GM19438 (cell line): ENCODE measurements at regions not wholly inside any gene's neighbourhood (a gene's known extent, or its start where the extent isn't known, plus 50 kb on each side); places are given as distances from the start of the nearest gene placed in this dataset.
"Not testable (repeated sequence)": the region's sequence is repeated elsewhere in the genome, so short reads cannot be mapped to it uniquely, and the experiment has no call there.

Experiments
- ATAC-seq: cut with Tn5 transposase; IDR thresholded peaks from one replicate; pipeline ENCODE4 v1.9.1; 2021; ENCODE audit warnings: low read depth; ENCODE audit not compliant: unreplicated experiment

GRCh38 chr12:88867510-88867909 is 287.2 kb upstream of the KITLG start:
- no peak for ATAC-seq

- no peak for ATAC-seq
Measured at GRCh38 chr12:88866881-88867280, 286.6 kb upstream of the KITLG start.

- no peak for ATAC-seq
Measured at GRCh38 chr12:88865537-88865936, 285.3 kb upstream of the KITLG start.

- ATAC-seq = no peak
Measured at GRCh38 chr12:88860851-88861250, 280.6 kb upstream of the KITLG start.

GRCh38 chr12:88856201-88856600 is 275.9 kb upstream of the KITLG start:
- no peak for ATAC-seq

- ATAC-seq = no peak
Measured at GRCh38 chr12:88855301-88855700, 275.0 kb upstream of the KITLG start.

- ATAC-seq = no peak
Measured at GRCh38 chr12:88854260-88854659, 274.0 kb upstream of the KITLG start.

- ATAC-seq = not testable (repeated sequence)
Measured at GRCh38 chr12:88847246-88847645, 267.0 kb upstream of the KITLG start.

- no peak for ATAC-seq
Measured at GRCh38 chr12:88844426-88844825, 264.2 kb upstream of the KITLG start.

- ATAC-seq = no peak
Measured at GRCh38 chr12:88842314-88842713, 262.0 kb upstream of the KITLG start.

GRCh38 chr12:88839486-88839885 is 259.2 kb upstream of the KITLG start:
- ATAC-seq = no peak

GRCh38 chr12:88836156-88836555 is 255.9 kb upstream of the KITLG start:
- ATAC-seq = no peak

GRCh38 chr12:88834226-88834625 is 254.0 kb upstream of the KITLG start:
- no peak for ATAC-seq

GRCh38 chr12:88833641-88834116 is 253.4 kb upstream of the KITLG start:
- ATAC-seq = no peak

GRCh38 chr12:88828537-88828936 is 248.3 kb upstream of the KITLG start:
- not testable (repeated sequence) for ATAC-seq

- no peak for ATAC-seq
Measured at GRCh38 chr12:88820012-88820411, 239.7 kb upstream of the KITLG start.

GRCh38 chr12:88816201-88816600 is 235.9 kb upstream of the KITLG start:
- ATAC-seq = no peak

- no peak for ATAC-seq
Measured at GRCh38 chr12:88814779-88815178, 234.5 kb upstream of the KITLG start.

- no peak for ATAC-seq
Measured at GRCh38 chr12:88812610-88813009, 232.3 kb upstream of the KITLG start.

GRCh38 chr12:88810806-88811205 is 230.5 kb upstream of the KITLG start:
- ATAC-seq = no peak

- ATAC-seq = not testable (repeated sequence)
Measured at GRCh38 chr12:88809841-88810240, 229.6 kb upstream of the KITLG start.

GRCh38 chr12:88805692-88806091 is 225.4 kb upstream of the KITLG start:
- ATAC-seq = peak; percentile 52

GRCh38 chr12:88805286-88805685 is 225.0 kb upstream of the KITLG start:
- no peak for ATAC-seq
